H1 (cell line): ENCODE measurements at regions not wholly inside any gene's neighbourhood (a gene's known extent, or its start where the extent isn't known, plus 50 kb on each side); places are given as distances from the start of the nearest gene placed in this dataset.

Experiments
- BCL11A ChIP-seq, 2 experiments: IDR thresholded peaks; one replicate each; pipeline ENCODE4 v1.6.1; 2011; ENCODE audit warnings: low read depth in 2 of 2, low read length in 2 of 2, mild to moderate bottlenecking in 2 of 2
- HDAC6 ChIP-seq: IDR thresholded peaks from one replicate; pipeline ENCODE4 v1.7.1; 2012; ENCODE audit warnings: low read depth, mild to moderate bottlenecking, inconsistent platforms, low read length, moderate library complexity
- SIX5 ChIP-seq: IDR thresholded peaks from 2 replicates; pipeline ENCODE4 v1.6.1; 2011; ENCODE audit warnings: mild to moderate bottlenecking, low read depth, low read length
- TCF12 ChIP-seq: IDR thresholded peaks from 2 replicates; pipeline ENCODE4 v1.6.1; 2011; ENCODE audit warnings: low read depth, mild to moderate bottlenecking, low read length

DNA sequence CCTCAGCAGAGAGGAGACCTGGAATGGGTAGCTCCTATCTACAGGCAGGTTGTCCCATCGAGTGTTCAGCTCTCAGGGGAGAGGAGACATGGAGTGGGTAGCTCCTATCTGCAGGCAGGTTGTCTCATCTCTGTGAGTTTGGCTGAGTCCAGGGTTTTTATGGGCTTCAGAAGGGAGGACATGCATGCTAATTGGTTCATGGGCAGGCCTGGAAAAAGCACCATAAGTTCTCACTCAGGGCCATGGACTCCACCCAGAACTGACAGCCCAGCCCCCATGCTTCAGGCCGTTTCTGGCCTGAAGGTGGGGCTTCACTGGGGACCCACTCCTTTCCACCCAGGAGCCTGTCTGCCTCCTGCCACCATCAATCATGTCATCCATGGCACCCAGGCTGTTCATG lies 84.0 kb downstream of the CYB561 start (continued):
- TF ChIP-seq BCL11A (IDR thresholded peaks at IDR 0.05; ENCODE audit: low read depth in 2 of 2, low read length in 2 of 2) (no peak), TCF12 (no peak), HDAC6 (no peak), SIX5 (no peak)
